ENCODE measurements at regions not wholly inside any gene's neighbourhood (a gene's known extent, or its start where the extent isn't known, plus 50 kb on each side); places are given as distances from the start of the nearest gene placed in this dataset.
"Not testable (repeated sequence)": the region's sequence is repeated elsewhere in the genome, so short reads cannot be mapped to it uniquely, and the experiment has no call there.

DNA sequence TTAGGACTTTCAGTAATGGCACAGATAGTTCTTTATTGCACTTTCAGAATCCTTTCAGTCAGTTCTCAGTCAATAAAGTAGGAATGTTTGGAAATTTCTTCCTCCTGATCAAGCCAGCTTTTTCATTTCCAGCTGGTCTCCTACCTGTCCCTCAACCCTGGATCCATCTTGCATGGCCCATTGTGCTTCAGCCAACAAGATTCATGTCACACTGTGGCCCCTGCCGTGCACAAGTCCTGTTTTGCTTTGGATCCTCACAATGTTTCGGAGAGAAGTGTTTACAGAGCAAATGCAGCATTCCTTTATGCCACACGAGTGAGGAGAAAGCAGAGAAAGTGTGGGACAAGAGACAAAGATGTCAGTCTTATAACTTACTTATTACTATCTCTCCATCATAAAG lies 1694.7 kb upstream of the LRRTM3 start:
- DNase-seq (ENCODE audit: low read depth, low spot score), result no peak

DNA sequence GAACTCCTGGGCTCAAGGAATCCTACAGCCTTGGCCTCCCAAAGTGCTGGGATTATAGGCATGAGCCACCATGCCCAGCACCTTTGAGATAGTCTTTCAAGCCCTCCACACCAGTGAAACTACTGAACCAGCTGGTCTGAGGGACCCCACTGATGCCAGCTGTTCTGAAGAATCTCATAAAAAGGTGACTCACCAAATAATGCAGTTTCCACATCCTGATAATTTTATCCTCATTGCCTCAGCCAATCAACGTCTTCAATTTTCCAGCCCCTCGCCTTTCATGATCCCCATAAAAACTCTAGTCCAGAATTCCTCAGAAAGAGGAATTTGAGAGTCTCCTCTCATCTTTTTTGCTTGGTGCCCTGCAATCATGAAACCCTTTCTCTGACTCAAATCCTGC lies 1691.6 kb upstream of the LRRTM3 start:
- no peak for DNase-seq (ENCODE audit: low read depth, low spot score)

DNA sequence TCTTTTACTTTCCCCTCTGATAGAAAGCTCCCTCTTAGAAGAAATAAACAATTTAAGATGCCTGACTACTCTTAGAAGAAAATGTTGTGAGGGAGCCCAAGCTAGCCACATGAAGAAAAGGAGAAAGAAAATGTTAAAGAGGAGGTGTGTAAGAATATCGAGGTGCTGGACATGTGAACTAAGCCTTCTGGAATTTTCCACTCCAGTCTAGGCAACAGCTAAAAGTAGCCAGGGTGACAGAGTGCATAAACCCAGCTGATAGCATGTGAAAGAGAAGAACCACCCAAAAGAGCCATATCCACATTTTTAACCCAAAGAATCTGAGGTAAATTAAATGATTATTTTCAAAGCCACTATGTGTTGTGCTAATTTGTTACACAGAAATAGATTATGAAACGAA lies 1690.6 kb upstream of the LRRTM3 start:
- no peak for DNase-seq (ENCODE audit: low read depth, low spot score)

DNA sequence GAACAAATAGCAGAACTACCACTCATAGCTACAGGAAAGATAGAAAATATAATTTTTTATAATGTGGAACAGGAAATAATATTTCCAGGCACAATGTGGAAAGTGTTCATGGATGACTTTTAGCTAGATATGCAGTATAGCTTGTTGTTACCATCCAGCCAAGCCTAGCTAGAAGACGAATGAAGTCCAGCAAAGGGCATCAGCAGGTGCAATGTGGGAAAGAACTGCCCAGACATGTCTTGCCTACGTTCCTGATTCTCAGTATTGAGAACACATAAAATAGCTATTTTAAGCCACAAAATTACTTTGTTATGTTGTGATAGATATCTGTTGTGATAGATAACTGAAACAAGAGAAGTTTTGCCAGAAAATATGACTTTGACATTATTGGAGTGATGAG lies 1690.0 kb upstream of the LRRTM3 start:
- no peak for DNase-seq (ENCODE audit: low read depth, low spot score)

DNA sequence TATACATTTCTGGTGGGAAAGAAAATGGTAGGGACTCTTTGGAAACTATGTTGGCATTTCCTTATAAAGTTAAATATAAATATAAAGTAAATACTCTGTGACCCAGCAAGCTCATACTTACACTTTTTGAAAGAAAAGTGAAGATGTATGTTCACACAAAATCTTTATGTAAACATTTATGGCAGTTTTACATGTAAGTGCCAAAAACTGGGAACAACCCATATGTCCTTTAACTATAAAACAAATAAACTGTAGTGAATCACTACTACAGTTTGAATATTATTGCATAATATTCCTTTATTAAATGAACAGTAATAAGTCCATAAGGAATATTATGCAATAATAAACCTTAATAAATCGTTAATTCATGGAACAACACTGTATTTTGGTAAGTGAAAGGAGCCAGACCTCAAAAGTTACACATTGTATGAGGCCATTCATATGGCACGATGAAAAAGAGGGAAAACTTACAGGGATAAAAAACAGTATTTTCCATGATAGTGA lies 1660.3 kb upstream of the LRRTM3 start:
- no peak for DNase-seq (ENCODE audit: low read depth, low spot score)

DNA sequence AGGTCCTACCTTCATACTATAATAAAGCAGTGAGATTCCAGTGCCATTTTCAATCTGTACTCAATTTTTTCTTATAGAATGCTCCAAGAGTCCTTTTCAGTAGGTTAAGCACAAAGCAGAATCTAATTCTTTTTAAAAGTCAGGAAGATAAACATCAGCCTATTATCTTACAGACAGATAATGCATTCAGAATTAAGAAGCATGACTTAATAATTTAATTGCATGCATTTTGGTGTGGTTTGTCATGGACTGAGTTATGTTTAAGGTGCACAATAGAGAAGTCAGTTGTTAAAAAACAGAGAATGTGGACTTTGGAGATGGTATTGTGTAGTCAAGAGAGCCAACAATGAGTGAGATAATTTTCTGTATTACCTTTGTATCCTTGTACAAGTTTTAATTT lies 1656.3 kb upstream of the LRRTM3 start:
- not testable (repeated sequence) for DNase-seq (ENCODE audit: low read depth, low spot score)

DNA sequence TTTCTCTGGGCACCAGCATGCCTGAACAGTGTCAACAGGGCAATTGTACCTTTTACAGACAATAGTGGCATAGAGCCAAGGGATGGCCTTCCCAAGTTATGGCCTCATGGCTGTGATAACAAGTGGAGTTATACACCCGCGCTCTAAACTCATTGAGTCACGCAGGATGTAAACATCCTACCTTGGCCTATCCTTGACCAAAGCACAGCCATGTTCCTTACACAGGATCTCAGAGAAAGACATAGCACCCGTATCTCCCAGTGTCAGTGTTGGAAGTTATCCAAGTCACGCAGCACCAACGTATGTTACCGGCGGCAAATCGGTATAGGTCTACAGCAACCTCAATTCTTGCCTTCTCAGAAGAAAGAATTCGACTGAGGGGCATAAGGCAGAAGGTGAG lies 1654.9 kb upstream of the LRRTM3 start:
- no peak for DNase-seq (ENCODE audit: low read depth, low spot score)

DNA sequence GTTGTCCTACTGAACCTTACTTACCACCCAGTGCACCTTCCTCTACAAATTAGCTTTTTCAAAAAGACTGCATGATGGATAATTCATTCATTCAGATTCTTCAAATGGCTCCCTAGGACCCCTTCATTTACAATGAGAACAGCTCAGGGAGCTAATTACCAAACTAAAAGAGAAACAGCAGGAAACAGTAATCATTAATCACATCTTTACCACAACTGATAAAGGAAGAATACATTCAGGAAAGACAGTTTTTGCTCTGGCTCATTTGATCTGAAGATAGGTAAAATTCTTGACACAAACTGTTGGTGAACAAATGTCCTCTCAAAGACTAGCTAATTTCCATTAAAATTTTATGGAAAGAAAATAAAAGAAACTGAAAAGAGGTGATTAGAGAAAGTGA lies 1652.7 kb upstream of the LRRTM3 start:
- no peak for DNase-seq (ENCODE audit: low read depth, low spot score)

DNA sequence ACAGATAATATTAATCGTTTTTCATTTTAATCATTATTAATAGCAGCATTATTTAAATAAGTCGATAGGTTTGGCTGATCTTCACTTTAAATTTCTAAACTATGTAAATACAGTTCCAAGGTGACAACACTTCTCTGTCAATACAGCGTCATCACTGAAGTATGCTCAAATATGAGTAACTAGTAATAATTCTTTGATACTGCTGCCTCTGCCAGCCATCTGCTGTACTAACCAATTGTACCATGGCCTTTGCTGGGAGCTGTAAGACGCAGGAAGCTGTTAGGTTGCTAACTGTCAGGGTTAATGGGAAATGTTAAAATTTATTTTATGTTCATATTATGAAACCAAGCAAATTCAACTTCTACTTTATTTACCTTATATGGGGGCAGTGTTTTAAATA lies 1650.5 kb upstream of the LRRTM3 start:
- no peak for DNase-seq (ENCODE audit: low read depth, low spot score)

DNA sequence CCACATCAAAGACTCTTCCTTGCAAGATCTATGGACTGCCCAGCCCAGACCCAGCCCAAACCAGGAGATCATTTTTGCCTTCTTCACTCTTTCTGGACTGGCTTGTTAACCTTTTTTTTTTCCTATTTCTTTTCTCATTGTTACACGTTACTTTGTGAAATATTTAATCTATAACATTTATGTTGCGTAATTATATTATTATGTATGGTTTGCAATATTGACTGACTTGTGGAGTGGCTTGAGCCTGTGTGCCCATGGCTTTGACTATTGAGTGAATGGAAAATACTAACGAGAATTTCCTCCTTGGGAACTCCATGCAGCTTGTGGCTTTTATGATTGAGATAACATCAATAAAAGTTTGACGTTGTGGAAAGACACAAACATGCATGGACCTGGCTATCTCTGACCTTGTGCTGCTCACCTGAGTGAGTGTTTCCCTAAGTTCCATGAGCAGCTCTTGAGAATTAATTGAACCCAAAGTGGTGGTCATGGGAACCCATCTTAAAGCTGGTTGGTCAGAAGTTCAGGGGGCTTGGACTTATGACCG lies 1641.3 kb upstream of the LRRTM3 start:
- DNase-seq (ENCODE audit: low read depth, low spot score), result no peak

DNA sequence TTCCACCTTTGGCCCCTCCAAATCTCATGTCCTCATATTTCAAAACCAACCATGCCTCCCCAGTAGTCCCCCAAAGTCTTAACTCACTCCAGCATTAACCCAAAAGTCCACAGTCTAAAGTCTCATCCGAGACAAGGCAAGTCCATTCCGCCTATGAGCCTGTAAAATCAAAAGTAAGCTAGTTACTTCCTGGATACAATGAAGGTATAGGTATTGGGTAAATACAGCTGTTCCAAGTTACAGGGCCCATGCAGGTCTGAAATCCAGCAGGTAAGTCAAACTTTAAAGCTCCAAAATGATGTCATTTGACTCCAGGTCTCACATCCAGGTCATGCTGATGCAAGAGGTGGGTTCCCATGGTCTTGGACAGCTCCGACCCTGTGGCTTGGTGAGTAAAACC lies 1640.1 kb upstream of the LRRTM3 start:
- not testable (repeated sequence) for DNase-seq (ENCODE audit: low read depth, low spot score)

DNA sequence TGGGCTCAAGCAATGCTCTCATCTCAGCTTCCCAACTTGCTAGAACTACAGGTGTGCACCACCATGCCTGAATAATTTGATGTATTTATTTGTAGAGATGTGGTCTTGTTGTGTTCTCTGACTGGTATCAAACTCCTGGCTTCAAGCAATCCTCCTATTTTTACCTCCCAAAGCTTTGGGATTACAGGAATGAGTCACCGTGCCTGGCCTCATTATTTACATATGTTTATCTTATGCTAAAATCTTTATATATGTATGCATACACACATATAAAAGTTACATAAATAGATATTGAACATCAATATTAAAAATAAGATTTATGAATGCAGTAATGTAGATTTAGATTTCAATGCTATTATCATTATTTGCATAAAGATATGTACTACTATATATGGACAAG lies 1634.5 kb upstream of the LRRTM3 start:
- DNase-seq (ENCODE audit: low read depth, low spot score), result no peak

DNA sequence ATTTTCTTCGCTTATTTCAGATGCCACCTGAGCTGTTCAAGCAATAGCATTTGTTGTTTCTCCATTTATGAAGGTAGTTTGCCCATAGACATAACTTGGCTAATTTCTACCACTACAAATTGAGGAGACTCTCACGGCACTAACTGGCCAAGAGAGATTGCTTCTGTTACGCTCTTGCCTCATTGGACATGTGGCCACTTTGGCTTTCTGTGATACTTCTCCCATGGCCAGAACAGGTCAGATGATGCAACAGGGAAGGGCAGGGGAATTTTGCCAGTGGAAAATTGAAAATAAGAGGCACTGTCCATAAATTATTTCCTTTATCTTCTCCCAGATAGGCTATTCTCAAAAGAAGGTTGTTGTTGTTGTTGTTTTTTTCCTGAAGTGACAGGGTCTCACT lies 1633.3 kb upstream of the LRRTM3 start:
- no peak for DNase-seq (ENCODE audit: low read depth, low spot score)

DNA sequence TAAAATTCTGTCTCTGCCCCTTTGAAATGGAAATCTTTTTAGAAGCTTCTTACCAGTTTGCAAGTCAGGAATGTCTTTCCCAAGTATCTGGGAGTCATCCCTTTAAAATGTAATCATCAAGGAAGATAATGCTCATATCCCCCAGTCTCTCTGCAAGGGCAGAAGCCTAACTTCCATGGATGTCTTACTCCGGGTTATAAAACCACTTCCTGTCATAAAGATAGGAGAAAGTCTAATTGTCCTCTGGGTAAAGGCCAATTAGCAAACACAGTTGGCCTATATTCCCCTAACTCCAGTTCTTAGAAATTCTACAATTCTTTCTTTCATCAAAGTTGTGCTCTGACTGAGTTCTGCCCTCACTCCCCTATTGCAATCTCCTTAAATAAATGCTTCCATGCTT lies 1631.5 kb upstream of the LRRTM3 start:
- no peak for DNase-seq (ENCODE audit: low read depth, low spot score)

DNA sequence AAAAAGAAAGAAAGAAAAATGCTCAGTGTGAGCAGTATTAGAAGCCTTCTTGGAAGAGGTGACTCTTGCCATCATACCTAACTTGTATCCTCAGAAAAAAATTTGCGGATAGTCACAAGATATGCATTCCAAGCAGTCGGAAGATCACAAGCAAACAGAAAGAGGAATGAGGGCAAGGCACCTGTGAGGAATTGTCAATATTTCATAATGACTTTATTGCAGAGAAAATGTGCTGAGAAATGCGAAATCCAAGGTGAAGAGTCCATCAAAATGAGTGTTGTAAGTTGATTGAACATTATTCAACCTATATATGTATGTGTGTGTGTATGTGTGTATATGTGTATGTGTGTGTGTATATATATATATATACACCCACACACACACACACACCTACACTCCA lies 1624.7 kb upstream of the LRRTM3 start:
- no peak for DNase-seq (ENCODE audit: low read depth, low spot score)

DNA sequence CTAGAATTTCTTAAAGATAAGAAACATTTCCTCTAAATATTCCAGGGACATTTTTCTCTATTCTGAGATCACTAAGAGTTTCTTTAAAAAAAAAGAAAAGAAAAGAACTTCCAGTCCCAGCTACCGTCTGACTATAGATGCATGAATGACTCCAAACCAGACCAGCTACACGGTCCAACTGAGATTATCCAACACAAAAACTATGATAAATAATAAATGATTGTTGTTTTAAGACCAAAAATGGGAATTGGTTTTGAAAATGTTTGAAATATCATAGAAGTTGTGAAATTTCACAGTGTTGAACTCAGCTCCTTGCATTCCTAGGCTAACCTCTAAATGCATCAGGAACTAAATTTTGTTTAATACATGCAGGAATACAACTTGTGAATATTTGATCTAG lies 1619.6 kb upstream of the LRRTM3 start:
- no peak for DNase-seq (ENCODE audit: low read depth, low spot score)

DNA sequence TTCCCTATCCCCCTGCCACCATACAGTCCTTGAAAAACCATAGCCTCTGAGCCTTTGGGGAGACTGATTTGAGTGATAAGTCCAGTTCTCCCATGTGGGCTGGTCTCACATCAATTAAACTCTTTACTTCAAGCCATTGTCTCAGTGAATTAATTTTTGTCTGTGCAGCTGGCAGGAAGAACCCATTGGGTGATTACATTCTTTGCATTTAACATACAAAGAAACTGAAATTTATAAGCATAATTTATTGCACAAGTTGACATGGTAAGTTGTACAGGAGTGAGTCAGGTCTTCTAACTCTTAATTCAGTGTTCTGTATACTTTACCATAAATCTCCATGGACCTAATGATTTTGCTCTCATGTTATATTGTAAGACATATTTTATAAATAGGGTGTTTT lies 1613.0 kb upstream of the LRRTM3 start:
- no peak for DNase-seq (ENCODE audit: low read depth, low spot score)

DNA sequence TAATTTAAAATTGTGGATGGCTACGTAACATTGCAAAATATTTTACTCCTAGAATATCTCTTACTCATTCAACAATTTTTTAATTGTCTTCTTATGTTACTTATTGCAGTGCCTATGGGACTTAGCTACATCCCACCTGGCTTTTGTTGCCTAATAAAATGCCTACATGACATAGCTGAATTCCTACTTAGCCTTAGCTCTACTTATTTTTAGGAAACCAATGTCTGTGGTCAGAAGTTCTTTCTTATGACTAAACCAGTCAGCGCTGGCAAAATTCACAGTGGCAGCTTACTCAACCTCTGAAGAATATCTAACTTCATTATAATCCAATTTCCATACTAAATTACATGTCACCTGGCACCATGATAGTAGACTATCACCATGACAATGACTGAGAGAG lies 1612.4 kb upstream of the LRRTM3 start:
- no peak for DNase-seq (ENCODE audit: low read depth, low spot score)

DNA sequence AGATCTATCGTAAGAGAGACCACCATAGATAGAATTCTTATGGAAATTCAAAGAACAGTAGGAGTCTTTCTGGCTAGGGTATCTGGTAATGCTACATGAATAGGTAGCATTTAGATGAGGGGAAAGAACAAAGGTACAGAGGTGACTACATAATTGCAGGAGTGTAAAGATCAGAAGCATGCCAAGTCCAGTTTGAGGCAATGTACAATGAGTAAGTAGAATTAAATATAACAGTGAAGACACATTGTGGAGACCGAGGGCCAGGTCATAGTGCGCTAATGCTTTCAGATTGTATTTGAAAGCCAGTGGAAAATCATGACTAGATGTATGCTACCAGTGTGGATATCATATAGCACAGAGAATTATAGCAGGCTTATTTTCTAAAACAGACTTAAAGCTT lies 1611.6 kb upstream of the LRRTM3 start:
- DNase-seq (ENCODE audit: low read depth, low spot score), result no peak

DNA sequence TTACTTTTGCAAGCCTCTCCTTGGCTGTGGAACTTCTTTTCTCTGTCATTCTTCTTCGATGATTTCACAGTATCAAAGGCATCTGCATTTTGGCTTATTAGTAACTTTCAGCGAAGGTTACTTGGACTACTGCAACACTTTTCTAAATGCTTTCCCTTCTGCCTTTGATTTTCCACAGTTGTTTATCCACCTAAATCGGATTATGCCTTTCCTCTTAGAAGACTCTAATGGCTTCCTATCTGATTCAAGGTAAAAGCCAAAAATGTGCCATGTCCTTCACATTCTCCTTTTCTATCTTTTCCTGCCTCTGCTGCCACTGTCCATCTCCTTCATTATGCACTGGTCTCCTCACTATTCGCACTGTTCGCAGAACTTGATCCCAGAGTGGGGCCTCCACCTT lies 1606.3 kb upstream of the LRRTM3 start:
- DNase-seq (ENCODE audit: low read depth, low spot score), result no peak

DNA sequence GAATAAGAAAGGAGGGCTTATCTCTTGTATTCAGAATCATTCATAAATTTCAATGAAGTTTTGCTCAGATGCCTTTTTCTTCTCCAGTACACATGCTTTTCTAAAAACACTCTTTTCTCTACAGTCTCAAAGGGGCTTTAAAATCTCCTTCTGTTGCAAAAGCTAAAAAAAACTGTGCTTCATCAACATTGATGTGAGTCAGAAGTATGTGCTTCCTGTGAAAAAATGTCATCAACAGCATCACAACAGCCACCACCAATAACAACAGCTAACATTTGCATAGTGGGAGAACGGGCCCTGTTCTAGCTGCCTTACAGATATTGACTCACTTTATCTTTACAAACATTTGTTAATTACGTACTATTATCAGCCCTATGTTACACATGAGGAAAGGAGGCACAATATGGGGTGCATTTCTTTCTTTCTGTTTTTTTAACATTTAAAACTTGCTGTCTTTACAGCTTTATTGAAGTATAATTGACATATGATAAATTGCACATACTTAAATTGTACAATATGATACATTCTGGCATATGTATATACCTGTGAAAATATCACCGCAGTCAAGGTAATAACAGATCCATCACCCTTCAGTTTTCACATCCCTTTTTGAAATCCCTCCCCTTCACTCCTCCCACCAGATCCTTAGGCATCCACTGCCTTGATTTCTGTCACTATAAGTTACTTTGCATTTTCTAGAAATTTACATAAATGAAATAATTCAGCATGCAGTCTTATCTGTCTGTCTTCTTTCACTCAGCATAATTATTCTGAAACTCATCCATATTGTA lies 1605.4 kb upstream of the LRRTM3 start:
- DNase-seq (ENCODE audit: low read depth, low spot score), result no peak

DNA sequence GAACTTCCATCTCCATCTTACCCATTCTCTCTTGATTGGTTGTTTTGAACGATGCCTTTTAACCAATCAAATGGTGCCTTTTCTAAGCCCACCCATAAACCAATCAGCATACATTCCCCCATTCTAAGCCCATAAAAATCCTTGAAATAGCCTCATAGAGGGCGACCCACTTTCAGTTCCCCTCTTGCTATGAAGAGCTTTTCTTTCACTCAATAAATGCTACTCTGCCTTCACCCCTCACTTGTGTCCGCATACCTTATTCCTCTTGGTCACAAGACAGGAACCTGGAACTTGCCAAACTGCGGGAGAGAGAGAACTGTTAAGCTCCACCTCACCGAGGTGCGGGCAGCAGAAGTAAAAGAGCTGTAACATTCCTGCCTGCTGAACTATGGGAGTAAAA lies 1602.0 kb upstream of the LRRTM3 start:
- no peak for DNase-seq (ENCODE audit: low read depth, low spot score)

DNA sequence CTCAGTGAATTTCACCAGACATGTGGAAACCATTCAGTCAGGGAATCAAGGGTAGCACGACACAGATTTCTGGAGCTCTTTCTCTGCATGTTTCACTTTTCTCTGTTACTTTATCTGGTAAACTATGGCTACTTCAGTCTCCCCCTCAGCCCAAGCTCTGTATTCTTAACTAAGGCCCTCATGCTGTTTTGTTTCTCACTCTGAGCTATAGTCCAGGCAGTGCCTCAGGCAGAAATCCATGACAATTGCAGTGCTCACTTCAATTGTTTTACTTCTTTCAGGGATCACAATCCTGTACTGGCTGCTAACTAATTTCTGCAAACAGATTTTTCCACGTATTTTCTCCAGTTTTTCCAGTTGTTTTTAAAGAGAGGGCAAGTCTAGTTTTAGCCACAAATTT lies 1599.9 kb upstream of the LRRTM3 start:
- DNase-seq (ENCODE audit: low read depth, low spot score), result no peak

DNA sequence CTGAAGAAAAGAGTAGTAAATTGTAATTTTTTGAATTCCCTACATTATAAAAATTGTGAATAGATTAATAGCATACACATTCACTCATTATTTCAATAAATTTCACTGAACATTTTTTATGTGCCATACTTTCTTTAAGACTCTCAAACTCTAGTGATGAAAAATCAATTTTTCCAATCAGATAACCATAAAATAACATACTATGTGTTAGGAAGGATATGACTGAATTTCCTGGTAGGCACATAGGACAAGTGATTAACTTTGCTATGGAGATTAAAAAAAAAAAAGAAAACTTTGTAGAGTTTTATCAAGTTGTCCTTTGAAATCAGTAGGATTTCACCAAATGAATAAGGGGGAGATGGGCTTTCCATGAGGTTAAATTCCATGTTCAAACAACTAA lies 1597.3 kb upstream of the LRRTM3 start:
- no peak for DNase-seq (ENCODE audit: low read depth, low spot score)

Data from smooth muscle cell of the brain vasculature (primary cell).